Loucy (cell line): ENCODE measurements at regions not wholly inside any gene's neighbourhood (a gene's known extent, or its start where the extent isn't known, plus 50 kb on each side); places are given as distances from the start of the nearest gene placed in this dataset.
"Not testable (repeated sequence)": the region's sequence is repeated elsewhere in the genome, so short reads cannot be mapped to it uniquely, and the experiment has no call there.

ENCODE experiments used
- EZH2phosphoT487 ChIP-seq: fragments of 200-600 bp; IDR thresholded peaks from 2 replicates; pipeline ENCODE4 v1.6.1; 2018; ENCODE audit warnings: antibody characterized with exemption, mild to moderate bottlenecking, moderate library complexity, borderline replicate concordance
- TF ChIP-seq, protein P1 (sequence below): fragments of 200-600 bp; sonication (generic); conservative IDR thresholded peaks from 2 replicates; pipeline ENCODE4 v1.5.1; 2014; ENCODE audit warnings: mild to moderate bottlenecking, antibody characterized with exemption, low read length

DNA sequence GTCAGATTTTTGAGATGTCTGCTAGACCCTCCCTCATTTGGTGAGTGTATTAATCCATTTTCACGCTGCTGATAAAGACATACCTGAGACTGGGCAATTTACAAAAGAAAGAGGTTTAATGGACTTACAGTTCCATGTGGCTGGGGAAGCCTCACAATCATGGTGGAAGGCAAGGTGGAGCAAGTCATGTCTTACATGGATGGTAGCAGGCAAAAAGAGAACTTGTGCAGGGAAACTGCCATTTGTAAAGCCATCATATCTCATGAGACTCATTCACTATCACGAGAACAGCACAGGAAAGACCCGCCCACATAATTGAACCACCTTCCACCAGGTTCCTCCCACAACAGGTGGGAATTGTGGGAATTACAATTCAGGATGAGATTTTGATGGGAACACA is 223.5 kb downstream of the FNDC1 start:
- TF ChIP-seq, protein P1, sequence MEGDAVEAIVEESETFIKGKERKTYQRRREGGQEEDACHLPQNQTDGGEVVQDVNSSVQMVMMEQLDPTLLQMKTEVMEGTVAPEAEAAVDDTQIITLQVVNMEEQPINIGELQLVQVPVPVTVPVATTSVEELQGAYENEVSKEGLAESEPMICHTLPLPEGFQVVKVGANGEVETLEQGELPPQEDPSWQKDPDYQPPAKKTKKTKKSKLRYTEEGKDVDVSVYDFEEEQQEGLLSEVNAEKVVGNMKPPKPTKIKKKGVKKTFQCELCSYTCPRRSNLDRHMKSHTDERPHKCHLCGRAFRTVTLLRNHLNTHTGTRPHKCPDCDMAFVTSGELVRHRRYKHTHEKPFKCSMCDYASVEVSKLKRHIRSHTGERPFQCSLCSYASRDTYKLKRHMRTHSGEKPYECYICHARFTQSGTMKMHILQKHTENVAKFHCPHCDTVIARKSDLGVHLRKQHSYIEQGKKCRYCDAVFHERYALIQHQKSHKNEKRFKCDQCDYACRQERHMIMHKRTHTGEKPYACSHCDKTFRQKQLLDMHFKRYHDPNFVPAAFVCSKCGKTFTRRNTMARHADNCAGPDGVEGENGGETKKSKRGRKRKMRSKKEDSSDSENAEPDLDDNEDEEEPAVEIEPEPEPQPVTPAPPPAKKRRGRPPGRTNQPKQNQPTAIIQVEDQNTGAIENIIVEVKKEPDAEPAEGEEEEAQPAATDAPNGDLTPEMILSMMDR, result not testable (repeated sequence)
- TF ChIP-seq EZH2phosphoT487, result not testable (repeated sequence)
